ENCODE measurements at regions not wholly inside any gene's neighbourhood (a gene's known extent, or its start where the extent isn't known, plus 50 kb on each side); places are given as distances from the start of the nearest gene placed in this dataset.

- TF ChIP-seq MAZ (IDR thresholded peaks at IDR 0.05; ENCODE audit: borderline replicate concordance, low read depth, low read length) (no peak), MXI1 (IDR thresholded peaks at IDR 0.05; ENCODE audit: borderline replicate concordance, low read depth, low read length) (no peak), SMC3 (IDR thresholded peaks at IDR 0.05; ENCODE audit: low read depth, low read length) (no peak), POLR2A (IDR thresholded peaks at IDR 0.05; ENCODE audit: low read depth, low read length) (no peak), RCOR1 (IDR thresholded peaks at IDR 0.05; ENCODE audit: insufficient replicate concordance, low read length) (no peak), FOS (IDR thresholded peaks at IDR 0.05; ENCODE audit: low read depth, low read length) (no peak), NFE2L2 (IDR thresholded peaks at IDR 0.05; ENCODE audit: low read depth, low read length) (no peak), BHLHE40 (IDR thresholded peaks at IDR 0.05; ENCODE audit: low read depth, low read length) (no peak), RAD21 (IDR thresholded peaks at IDR 0.05; ENCODE audit: low read length) (no peak), RFX5 (IDR thresholded peaks at IDR 0.05; ENCODE audit: low read depth, low read length) (no peak)
- TF ChIP-seq, protein P1, sequence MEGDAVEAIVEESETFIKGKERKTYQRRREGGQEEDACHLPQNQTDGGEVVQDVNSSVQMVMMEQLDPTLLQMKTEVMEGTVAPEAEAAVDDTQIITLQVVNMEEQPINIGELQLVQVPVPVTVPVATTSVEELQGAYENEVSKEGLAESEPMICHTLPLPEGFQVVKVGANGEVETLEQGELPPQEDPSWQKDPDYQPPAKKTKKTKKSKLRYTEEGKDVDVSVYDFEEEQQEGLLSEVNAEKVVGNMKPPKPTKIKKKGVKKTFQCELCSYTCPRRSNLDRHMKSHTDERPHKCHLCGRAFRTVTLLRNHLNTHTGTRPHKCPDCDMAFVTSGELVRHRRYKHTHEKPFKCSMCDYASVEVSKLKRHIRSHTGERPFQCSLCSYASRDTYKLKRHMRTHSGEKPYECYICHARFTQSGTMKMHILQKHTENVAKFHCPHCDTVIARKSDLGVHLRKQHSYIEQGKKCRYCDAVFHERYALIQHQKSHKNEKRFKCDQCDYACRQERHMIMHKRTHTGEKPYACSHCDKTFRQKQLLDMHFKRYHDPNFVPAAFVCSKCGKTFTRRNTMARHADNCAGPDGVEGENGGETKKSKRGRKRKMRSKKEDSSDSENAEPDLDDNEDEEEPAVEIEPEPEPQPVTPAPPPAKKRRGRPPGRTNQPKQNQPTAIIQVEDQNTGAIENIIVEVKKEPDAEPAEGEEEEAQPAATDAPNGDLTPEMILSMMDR (conservative IDR thresholded peaks at IDR 0.05; ENCODE audit: low read depth, low read length) = no peak
- TF ChIP-seq, protein P2, sequence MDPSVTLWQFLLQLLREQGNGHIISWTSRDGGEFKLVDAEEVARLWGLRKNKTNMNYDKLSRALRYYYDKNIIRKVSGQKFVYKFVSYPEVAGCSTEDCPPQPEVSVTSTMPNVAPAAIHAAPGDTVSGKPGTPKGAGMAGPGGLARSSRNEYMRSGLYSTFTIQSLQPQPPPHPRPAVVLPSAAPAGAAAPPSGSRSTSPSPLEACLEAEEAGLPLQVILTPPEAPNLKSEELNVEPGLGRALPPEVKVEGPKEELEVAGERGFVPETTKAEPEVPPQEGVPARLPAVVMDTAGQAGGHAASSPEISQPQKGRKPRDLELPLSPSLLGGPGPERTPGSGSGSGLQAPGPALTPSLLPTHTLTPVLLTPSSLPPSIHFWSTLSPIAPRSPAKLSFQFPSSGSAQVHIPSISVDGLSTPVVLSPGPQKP (IDR thresholded peaks at IDR 0.05; ENCODE audit: borderline replicate concordance, low read depth, low read length) = no peak
Measured at GRCh38 chr10:27330074-27330473, 89.5 kb upstream of the ACBD5 start.
